NCI-H82 (cell line): ENCODE measurements at regions not wholly inside any gene's neighbourhood (a gene's known extent, or its start where the extent isn't known, plus 50 kb on each side); places are given as distances from the start of the nearest gene placed in this dataset.

ENCODE experiments used
- DNase-seq: peaks from one replicate; lab custom pipeline; 2025; lab: John Stamatoyannopoulos, UW

DNA sequence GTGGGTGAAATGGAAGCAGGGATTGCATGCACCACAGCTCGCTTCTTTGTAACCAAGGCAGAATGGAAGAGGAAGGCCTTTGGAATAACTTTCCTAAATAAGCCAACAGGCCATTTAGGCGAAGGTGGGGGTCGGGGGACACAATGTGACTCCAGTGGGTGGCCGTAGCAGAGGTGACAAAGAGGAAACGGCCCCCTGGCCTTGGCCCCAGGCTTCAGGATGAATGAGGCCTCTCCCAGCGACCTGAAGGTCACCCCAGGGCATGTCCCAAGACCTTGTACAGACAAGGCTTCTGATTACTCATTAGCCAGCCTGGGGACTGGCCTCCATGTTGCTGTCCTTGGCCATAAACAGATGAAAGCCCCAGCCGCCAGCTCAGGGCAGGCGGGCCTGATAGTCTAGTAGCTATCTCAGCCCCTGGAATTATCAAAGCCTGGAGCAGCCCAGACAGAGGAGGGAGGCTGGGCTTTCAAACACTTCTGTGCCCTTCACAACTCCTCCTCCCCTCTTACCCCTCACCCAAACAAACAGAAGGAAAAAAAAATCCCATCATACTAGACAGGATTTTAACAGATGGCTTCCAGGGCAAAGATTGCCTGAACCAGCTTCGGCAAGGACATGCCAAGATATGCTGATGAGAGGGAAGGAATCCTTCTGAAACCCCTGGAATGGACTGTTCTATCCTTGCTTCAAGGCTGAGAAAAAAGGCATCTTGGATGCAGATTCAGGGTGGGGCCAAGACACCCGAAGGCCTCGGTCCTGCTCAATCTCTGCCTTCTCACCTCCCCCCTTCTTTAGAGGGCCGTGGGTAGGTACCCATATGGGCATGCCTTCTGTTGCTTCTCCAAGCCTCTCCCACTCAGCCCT is 142.3 kb upstream of the PARP11 start:
- DNase-seq = peak; percentile 83

DNA sequence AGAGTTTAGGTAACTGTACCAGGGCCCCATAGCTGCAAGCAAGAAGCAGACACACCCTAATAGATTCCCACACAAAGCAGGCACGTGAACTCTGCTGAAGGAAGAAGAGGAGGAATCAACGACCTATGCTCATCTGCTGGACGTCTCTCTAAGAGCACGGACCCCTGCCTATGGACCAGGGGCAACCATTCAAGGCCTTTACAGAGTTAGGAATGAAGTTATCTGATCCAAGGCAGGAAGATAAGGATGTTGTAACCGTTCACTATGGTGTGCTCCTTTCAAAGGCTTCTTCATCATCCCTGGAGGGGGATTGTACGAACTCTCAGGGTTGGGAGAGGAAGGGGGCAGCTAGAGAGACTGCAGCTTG is 141.6 kb upstream of the PARP11 start:
- no peak for DNase-seq

GRCh38 chr12:4014444-4014843 is 141.2 kb upstream of the PARP11 start:
- no peak for DNase-seq

- peak; percentile 48 for DNase-seq
Measured at GRCh38 chr12:4012977-4013968, 140.1 kb upstream of the PARP11 start.

DNA sequence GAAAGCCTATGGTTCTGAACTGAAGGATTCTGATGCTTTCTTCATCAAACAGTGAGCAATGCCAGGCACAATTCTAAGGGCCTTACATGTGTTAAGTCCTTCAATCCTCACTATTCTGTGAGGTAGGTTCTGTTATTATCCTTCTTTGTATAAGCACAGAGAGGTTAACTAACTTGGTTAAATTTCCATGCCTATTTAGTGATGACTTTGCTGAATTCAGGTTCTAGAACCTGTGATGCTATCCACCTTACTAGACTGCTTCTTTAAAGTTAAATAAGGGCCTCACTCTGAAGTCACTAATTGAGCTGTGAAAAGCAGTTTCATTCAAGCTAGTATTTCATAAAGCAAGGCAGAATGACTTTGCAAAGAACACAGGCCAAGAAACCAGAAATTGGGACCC is 138.9 kb upstream of the PARP11 start:
- no peak for DNase-seq

- no peak for DNase-seq
Measured at GRCh38 chr12:4011597-4011996, 138.4 kb upstream of the PARP11 start.

GRCh38 chr12:4009979-4010704 is 136.9 kb upstream of the PARP11 start:
- DNase-seq = no peak

DNA sequence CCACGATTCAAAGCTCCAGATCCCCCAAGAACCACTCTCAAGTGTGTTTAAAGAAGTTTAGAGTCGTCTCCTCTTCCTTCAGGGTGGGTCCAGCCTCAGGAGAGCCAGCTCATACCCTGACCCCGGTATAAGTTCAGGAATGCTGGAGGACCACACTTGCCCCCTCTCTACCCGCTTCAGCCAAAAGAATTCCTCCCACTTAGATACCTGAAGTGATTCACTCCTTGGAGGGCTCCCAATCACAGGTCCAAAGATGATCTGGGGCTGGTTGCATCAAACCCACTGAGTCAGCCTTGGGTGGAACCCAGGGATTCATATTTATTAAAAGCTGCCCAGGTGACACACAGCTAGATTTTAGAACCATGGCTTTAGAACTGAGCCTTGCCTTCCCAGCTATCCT is 133.5 kb upstream of the PARP11 start:
- no peak for DNase-seq

- DNase-seq = no peak
Measured at GRCh38 chr12:4005851-4006430, 132.7 kb upstream of the PARP11 start.

DNA sequence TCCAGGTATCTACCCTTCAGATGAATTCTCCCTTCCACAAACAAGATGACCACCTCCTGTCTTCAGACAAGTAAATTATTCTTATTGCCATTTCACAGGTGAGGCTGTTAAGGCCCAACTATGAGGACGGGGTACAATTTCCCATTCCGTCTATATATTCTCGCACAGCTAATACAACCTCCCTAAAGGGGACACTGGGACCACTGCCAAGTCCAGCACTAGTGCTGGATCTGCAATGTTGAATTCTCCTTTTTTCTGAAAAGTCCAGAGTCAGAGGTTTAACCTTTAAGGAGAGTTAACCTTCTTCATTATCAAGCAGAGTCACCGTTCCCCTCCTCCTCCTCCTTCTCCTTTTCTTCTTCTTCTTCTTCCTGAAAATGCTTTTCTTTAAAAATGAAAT is 130.4 kb upstream of the PARP11 start:
- no peak for DNase-seq

- no peak for DNase-seq
Measured at GRCh38 chr12:4002601-4003000, 129.4 kb upstream of the PARP11 start.

GRCh38 chr12:4001841-4002240 is 128.6 kb upstream of the PARP11 start:
- DNase-seq = no peak

DNA sequence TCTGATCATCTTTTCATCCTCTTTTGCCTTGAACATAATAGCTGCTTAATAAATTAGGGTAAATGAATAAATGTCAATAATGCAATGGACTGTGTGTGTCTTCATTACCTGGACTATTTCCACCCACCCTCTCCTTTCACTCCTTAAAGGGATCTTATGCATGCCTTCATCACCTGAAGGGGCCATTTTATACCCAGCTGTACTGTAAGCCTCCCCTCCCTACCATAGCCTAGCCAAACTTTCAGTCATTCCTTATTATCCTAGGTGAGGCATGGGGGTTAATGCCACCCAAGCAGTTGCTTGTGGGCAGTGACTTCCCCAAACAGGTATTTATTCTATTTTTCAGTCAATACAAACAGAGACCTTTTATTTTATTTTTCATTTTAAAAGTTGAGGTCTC is 127.8 kb upstream of the PARP11 start:
- no peak for DNase-seq

- no peak for DNase-seq
Measured at GRCh38 chr12:3999904-4000303, 126.7 kb upstream of the PARP11 start.

- no peak for DNase-seq
Measured at GRCh38 chr12:3998968-3999792, 126.0 kb upstream of the PARP11 start.

DNA sequence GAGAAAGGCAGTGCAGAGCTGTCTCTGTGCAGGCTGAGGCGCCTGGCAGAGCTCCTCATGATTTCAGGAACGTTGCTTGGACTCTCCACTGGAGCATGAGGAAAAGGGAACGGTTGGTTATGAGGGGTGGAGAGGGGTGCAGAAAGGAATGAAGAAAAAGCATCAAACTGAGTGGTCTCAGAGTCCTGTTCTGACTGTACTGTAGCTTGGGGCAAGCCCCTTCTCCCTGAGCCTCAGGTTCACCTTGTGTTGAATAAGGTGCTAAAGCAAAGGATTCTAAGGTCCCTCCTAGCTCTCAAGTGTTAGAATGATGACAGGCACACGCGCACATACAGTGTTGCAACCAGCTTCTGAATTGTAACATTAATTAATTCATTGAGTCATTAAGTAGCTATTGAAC is 125.2 kb upstream of the PARP11 start:
- no peak for DNase-seq

DNA sequence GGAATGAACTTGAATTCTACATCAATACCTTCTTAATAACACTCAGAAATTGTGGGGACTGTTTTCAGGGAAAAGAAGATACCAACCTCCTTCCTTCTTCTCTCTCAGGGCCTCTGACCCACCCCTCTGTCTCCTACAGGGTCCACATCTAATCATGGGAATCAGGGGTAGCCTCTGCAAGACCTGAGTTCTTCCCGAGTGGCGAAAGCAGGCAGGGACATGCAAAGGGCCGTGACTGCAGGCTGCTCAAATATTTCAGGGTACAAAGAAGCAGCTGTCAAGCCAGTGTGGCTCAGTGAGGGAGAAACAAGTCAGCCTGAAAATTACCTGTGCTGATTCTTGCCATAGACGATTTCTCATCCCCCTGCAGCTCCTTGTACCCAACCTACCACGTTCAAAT is 123.1 kb upstream of the PARP11 start:
- no peak for DNase-seq

DNA sequence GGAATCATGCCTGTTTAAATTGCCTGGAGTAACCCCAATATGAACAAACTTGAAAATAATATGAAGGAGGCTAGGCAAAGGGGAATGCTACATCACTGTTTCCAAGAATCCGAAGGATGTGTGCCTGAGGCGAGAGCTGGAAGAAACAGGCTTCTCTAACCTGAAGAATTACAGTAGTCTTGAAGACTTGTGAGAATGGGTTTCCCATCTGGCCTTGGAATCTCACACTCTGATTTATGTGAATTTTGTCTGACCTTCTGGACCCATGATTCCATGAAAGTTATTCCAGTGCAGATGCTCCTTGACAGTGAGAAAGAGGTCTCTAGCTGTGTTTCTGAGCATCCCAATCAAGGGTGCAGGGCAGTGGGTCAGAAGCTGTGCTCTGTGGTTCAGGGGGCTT is 122.1 kb upstream of the PARP11 start:
- peak; percentile 58 for DNase-seq

DNA sequence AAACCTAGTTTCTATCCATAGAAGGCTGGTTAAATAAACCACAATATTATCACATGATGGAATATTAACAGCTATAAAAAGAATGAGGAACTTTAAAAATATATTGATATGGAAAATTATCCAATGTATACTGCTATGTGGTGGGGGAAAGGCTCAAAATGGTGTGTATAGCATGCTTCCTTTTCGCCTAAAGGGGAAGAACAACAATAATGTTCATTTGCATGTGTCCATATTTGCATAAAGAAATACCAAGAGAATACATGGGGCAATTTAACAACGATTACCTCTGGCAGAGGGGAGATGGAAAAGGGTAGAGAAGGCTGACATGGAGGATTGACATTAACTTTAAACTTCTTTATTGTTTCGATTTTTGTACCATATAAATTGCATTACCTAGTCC is 121.3 kb upstream of the PARP11 start:
- no peak for DNase-seq

DNA sequence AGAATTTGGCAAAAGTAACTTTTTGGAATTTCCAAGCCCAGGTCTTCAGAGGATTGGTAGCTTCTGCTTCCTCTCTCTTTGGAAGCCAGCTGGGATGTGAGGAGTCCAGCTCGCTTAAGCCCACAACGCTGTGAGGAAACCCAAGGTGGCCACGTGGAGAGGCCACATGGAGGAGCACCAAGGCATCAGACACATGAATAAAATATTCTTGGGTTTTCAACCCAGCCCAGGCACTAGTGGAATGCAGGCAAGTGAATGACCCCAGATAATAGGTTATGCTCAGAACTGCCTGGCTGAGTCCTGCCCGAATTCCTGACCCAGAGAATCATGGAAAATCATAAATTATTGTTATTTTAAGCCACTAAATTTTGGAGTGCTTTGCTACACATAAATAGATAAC is 119.7 kb upstream of the PARP11 start:
- no peak for DNase-seq
